Caco-2 (cell line): ENCODE measurements at regions not wholly inside any gene's neighbourhood (a gene's known extent, or its start where the extent isn't known, plus 50 kb on each side); places are given as distances from the start of the nearest gene placed in this dataset.

Source experiments
- BruUV-seq: library from RNA; stranded (reverse); fragments of 400-500 nt; replicated peaks from 2 replicates; lab custom pipeline; 2021; lab: Mats Ljungman, UMichigan
- CTCF ChIA-PET: fragments of 300-600 bp; sonication (Branson Sonifier 250); formaldehyde crosslinking; loops from one replicate; lab custom pipeline; 2022; ENCODE audit warnings: antibody characterized with exemption; lab: Charles Lee
- POLR2A ChIA-PET: fragments of 300-600 bp; sonication (Branson Sonifier 250); formaldehyde crosslinking; loops from one replicate; lab custom pipeline; 2022; ENCODE audit warnings: antibody characterized with exemption; lab: Charles Lee
- DNase-seq, 2 experiments: peaks; one replicate each; pipeline versions ENCODE4 v3.0.0 to v3.0.0-alpha.2; 2020 to 2022
- H3K27me3 ChIP-seq: replicated peaks from 2 replicates; pipeline ENCODE4 v1.6.0; 2011; ENCODE audit warnings: low read length; ENCODE audit not compliant: control insufficient read depth, insufficient read depth
- H3K36me3 ChIP-seq: 2 replicates; pipeline ENCODE4 v1.5.1; 2011; ENCODE audit warnings: low read length; ENCODE audit not compliant: control insufficient read depth, insufficient read depth
- H3K4me1 ChIP-seq: fragments of 250-450 bp; sonication (Bioruptor Pico); 2 replicates; pipeline ENCODE4 v1.5.1; 2020; ENCODE audit warnings: mild to moderate bottlenecking
- H3K4me3 ChIP-seq: 2 replicates; pipeline ENCODE4 v1.5.1; 2011; ENCODE audit warnings: low read depth, mild to moderate bottlenecking, control low read depth, low read length
- H3K9me3 ChIP-seq: fragments of 250-450 bp; sonication (Bioruptor Pico); 2 replicates; pipeline ENCODE4 v1.5.1; 2020; ENCODE audit warnings: mild to moderate bottlenecking, moderate library complexity
- H3K27ac Mint-ChIP-seq: one replicate; pipeline ENCODE4 v1.8.0; 2022; ENCODE audit warnings: mixed read lengths; ENCODE audit not compliant: unreplicated experiment
- H3K27me3 Mint-ChIP-seq: one replicate; pipeline ENCODE4 v1.8.0; 2022; ENCODE audit warnings: mixed read lengths; ENCODE audit not compliant: insufficient read depth, unreplicated experiment
- H3K36me3 Mint-ChIP-seq: one replicate; pipeline ENCODE4 v1.8.0; 2022; ENCODE audit warnings: mild to moderate bottlenecking, mixed read lengths; ENCODE audit not compliant: insufficient read depth, unreplicated experiment
- H3K4me1 Mint-ChIP-seq: one replicate; pipeline ENCODE4 v1.8.0; 2022; ENCODE audit warnings: low read depth, mixed read lengths; ENCODE audit not compliant: unreplicated experiment
- H3K4me3 Mint-ChIP-seq: one replicate; pipeline ENCODE4 v1.8.0; 2022; ENCODE audit warnings: mild to moderate bottlenecking, moderate library complexity, mixed read lengths; ENCODE audit not compliant: unreplicated experiment
- H3K9me3 Mint-ChIP-seq: one replicate; pipeline ENCODE4 v1.8.0; 2022; ENCODE audit warnings: mixed read lengths; ENCODE audit not compliant: unreplicated experiment
- intact Hi-C: fragments of 100-400 bp; cut with micrococcal nuclease; formaldehyde crosslinking; loops from one replicate; pipeline ENCODE4 v1.10.0; 2022; ENCODE audit not compliant: unreplicated experiment
- TF ChIP-seq, protein P1 (sequence below), 2 experiments: fragments of 200-600 bp in 1 of 2; IDR thresholded peaks; 1 replicate in 1 of 2; 2 replicates in 1 of 2; pipeline versions ENCODE4 v1.5.1 to v1.8.0; 2011 to 2022; ENCODE audit warnings: antibody characterized with exemption in 1 of 2, control low read depth in 1 of 2, inconsistent platforms in 1 of 2, low read depth in 1 of 2, low read length in 1 of 2, mild to moderate bottlenecking in 1 of 2, moderate library complexity in 1 of 2; ENCODE audit not compliant: insufficient read depth in 1 of 2, severe bottlenecking in 1 of 2, unreplicated experiment in 1 of 2

DNA sequence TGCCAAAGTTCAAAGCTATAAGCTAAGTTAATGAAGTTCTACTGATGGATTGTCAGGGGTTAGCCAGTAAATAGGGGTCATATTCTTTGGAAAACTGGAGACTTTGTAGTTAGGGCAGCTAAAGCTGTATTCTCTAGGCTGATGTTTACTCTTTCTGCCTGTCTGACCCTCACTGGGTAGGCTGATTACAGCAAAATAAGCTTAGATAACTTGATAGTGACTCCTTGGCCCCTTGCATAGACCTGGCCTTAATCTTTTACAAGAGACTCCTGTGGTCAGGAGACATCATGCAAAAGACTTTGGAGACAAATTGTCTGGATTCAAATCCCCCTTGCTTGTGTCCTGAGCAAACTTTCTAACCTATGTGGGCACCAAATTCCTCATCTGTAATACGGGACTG lies 314.4 kb upstream of the MSX2 start:
- Histone ChIP-seq H3K4me3 (no peak overlapping the region), H3K9me3 (no peaks in the 10 kb centered on the region), H3K36me3 (no peaks in the 10 kb centered on the region), H3K27me3 (no peaks in the 10 kb centered on the region), H3K4me1 (peaks cover 7% of the 10 kb centered on the region; the same call in 1 of the 2 replicates)
- no peak overlapping the region for H3K27ac Mint-ChIP-seq
- H3K4me3 Mint-ChIP-seq = no peak overlapping the region
- peaks cover 12% of the 10 kb centered on the region for H3K4me1 Mint-ChIP-seq
- peaks cover 9% of the 10 kb centered on the region for H3K27me3 Mint-ChIP-seq
- intact Hi-C loops = loop anchor here (2.0 to 10.0 kb wide), 3 partner anchors 83 to 525 kb away; no protein-coding TSS in a partner anchor
- ChIA-PET CTCF (interaction anchor here (0.7 to 2.0 kb wide), 4 partner anchors 8 to 83 kb away, joined by 3 to 11 read pairs (median 4); no protein-coding TSS in a partner anchor), POLR2A (no interaction called here)
- peaks cover 10% of the 10 kb centered on the region for H3K9me3 Mint-ChIP-seq
- no TSS peak for BruUV-seq
- no peaks in the 10 kb centered on the region for H3K36me3 Mint-ChIP-seq
- TF ChIP-seq, protein P1, sequence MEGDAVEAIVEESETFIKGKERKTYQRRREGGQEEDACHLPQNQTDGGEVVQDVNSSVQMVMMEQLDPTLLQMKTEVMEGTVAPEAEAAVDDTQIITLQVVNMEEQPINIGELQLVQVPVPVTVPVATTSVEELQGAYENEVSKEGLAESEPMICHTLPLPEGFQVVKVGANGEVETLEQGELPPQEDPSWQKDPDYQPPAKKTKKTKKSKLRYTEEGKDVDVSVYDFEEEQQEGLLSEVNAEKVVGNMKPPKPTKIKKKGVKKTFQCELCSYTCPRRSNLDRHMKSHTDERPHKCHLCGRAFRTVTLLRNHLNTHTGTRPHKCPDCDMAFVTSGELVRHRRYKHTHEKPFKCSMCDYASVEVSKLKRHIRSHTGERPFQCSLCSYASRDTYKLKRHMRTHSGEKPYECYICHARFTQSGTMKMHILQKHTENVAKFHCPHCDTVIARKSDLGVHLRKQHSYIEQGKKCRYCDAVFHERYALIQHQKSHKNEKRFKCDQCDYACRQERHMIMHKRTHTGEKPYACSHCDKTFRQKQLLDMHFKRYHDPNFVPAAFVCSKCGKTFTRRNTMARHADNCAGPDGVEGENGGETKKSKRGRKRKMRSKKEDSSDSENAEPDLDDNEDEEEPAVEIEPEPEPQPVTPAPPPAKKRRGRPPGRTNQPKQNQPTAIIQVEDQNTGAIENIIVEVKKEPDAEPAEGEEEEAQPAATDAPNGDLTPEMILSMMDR (IDR thresholded peaks at IDR 0.05; ENCODE audit: insufficient read depth in 1 of 2, low read depth in 1 of 2, low read length in 1 of 2, severe bottlenecking in 1 of 2, unreplicated experiment in 1 of 2) = no peak
- no peak for DNase-seq

DNA sequence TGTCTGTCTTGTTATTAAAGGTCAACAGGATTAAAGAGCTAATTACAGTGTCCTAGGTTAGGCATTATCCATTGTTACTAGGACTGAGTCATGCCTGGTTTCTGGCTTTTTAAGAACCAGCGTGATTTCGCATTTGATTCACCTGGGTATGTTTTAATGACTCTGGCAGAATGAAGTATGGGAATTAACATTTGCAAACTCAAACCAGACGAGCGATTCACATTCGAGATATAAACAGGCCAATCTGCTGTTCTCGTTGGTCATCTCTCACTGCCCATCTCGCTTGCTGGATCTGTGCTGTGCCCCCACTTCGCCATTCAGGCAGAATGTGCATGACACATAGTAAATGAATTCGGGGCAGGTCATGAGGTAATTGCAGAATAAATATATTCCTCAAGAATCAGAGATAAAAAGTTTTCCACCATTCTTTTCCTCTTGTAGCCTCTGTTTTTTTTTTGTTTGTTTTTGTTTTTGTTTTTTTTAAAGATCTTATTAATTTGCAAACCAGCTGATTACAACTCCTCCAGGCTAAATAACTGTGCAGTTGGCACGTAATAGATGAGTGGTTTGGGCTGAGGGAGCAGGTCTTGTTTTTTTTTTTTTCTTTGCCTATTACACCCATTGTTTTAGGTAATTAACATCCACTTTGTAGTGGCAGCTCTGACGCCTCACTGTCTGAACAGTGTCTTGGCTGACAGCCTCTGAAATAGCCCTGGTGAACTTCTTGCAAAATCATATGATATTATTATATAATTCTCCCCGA lies 313.5 kb upstream of the MSX2 start:
- POLR2A ChIA-PET = no interaction called here
- TF ChIP-seq, protein P1 (IDR thresholded peaks at IDR 0.05; ENCODE audit: insufficient read depth in 1 of 2, low read depth in 1 of 2, low read length in 1 of 2, severe bottlenecking in 1 of 2, unreplicated experiment in 1 of 2) = no peak
- H3K36me3 Mint-ChIP-seq = no peaks in the 10 kb centered on the region
- BruUV-seq = no TSS peak
- H3K27ac Mint-ChIP-seq = no peak overlapping the region
- H3K36me3 ChIP-seq = no peaks in the 10 kb centered on the region
- no peaks in the 10 kb centered on the region for H3K9me3 ChIP-seq
- peaks cover 4% of the 10 kb centered on the region for H3K27me3 Mint-ChIP-seq
- H3K4me3 ChIP-seq = no peak overlapping the region
- CTCF ChIA-PET = interaction anchor here (0.7 to 2.0 kb wide), 3 partner anchors 9 to 84 kb away, joined by 3 to 6 read pairs (median 3); no protein-coding TSS in a partner anchor
- H3K4me1 ChIP-seq = peaks cover 7% of the 10 kb centered on the region; the same call in 1 of the 2 replicates
- H3K4me3 Mint-ChIP-seq = no peak overlapping the region
- H3K9me3 Mint-ChIP-seq = peaks cover 10% of the 10 kb centered on the region
- DNase-seq = no peak
- intact Hi-C loops = loop anchor here (10.0 kb wide), 2 partner anchors 386 to 524 kb away; no protein-coding TSS in a partner anchor
- peaks cover 12% of the 10 kb centered on the region for H3K4me1 Mint-ChIP-seq
- H3K27me3 ChIP-seq = no peaks in the 10 kb centered on the region

DNA sequence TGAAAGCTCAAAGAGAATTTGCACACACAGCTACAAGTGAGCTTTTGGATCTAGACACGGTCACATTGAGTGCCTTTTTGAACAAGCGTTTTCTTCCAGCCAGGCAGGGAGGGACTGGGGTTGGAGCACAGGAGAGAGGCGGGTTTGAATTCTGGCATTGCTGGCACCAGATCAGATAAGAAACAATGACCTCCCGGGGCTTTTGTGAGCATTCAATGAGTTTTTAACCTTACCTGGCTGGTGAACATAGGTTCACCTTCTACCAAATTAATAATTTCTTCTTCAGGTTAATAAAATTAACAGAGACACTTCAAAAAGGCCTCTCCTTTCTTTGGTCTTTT lies 312.9 kb upstream of the MSX2 start:
- peaks cover 4% of the 10 kb centered on the region for H3K27me3 Mint-ChIP-seq
- peaks cover 10% of the 10 kb centered on the region for H3K9me3 Mint-ChIP-seq

More for the DNA sequence above, 312.9 kb upstream of the MSX2 start:
- no peak overlapping the region for H3K4me3 ChIP-seq
- intact Hi-C loops = loop anchor here (10.0 kb wide), 2 partner anchors 387 to 523 kb away; no protein-coding TSS in a partner anchor
- H3K27ac Mint-ChIP-seq = no peak overlapping the region
- no peaks in the 10 kb centered on the region for H3K27me3 ChIP-seq
- TF ChIP-seq, protein P1 (IDR thresholded peaks at IDR 0.05; ENCODE audit: insufficient read depth in 1 of 2, low read depth in 1 of 2, low read length in 1 of 2, severe bottlenecking in 1 of 2, unreplicated experiment in 1 of 2) = no peak
- H3K36me3 Mint-ChIP-seq = no peaks in the 10 kb centered on the region
- ChIA-PET POLR2A (no interaction called here), CTCF (no interaction called here)
- H3K4me1 Mint-ChIP-seq = peaks cover 12% of the 10 kb centered on the region
- no peak for DNase-seq
- H3K4me1 ChIP-seq = peaks cover 7% of the 10 kb centered on the region; the same call in 1 of the 2 replicates
- H3K4me3 Mint-ChIP-seq = no peak overlapping the region
- no peaks in the 10 kb centered on the region for H3K9me3 ChIP-seq
- no peaks in the 10 kb centered on the region for H3K36me3 ChIP-seq
- BruUV-seq = no TSS peak
